ENCODE measurements at regions not wholly inside any gene's neighbourhood (a gene's known extent, or its start where the extent isn't known, plus 50 kb on each side); places are given as distances from the start of the nearest gene placed in this dataset.
A peak's percentile ranks its signal among the peaks of the same experiment; 100 is the strongest.

- intact Hi-C loops (cut with DNase I), result loop anchor here in 5 of 10 donors (5.0 to 10.0 kb wide), 3 partner anchors 66 to 86 kb away; no protein-coding TSS in a partner anchor
- Histone ChIP-seq H3K27ac (no peak overlapping the region), H3K4me3 (no peak overlapping the region), H3K4me1 (peaks cover 0 to 7% (median 0%) of the 10 kb centered on the region in 9 donors), H3K36me3 (no peaks in the 10 kb centered on the region), H3K9me3 (no peaks in the 10 kb centered on the region), H3K27me3 (peaks cover 0 to 5% (median 0%) of the 10 kb centered on the region in 7 donors)
- TF ChIP-seq, protein P1, sequence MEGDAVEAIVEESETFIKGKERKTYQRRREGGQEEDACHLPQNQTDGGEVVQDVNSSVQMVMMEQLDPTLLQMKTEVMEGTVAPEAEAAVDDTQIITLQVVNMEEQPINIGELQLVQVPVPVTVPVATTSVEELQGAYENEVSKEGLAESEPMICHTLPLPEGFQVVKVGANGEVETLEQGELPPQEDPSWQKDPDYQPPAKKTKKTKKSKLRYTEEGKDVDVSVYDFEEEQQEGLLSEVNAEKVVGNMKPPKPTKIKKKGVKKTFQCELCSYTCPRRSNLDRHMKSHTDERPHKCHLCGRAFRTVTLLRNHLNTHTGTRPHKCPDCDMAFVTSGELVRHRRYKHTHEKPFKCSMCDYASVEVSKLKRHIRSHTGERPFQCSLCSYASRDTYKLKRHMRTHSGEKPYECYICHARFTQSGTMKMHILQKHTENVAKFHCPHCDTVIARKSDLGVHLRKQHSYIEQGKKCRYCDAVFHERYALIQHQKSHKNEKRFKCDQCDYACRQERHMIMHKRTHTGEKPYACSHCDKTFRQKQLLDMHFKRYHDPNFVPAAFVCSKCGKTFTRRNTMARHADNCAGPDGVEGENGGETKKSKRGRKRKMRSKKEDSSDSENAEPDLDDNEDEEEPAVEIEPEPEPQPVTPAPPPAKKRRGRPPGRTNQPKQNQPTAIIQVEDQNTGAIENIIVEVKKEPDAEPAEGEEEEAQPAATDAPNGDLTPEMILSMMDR (IDR thresholded peaks at IDR 0.05), result no peak
- DNase-seq (no peak), ATAC-seq (no peak)
- WGBS, 2 donors, result 92 to 95% methylated on average over 1 of the region's 1 CpG
Observed at GRCh38 chr15:92528736-92529135, 126.8 kb downstream of the FAM174B start.

- H3K9me3 ChIP-seq, result no peaks in the 10 kb centered on the region
- H3K36me3 ChIP-seq, result no peaks in the 10 kb centered on the region
- no peaks in the 10 kb centered on the region for H3K27me3 ChIP-seq
- peaks cover 0 to 7% (median 0%) of the 10 kb centered on the region in 9 donors for H3K4me1 ChIP-seq
- intact Hi-C loops (cut with DNase I), result loop anchor here in 5 of 10 donors (2.0 to 10.0 kb wide), 4 partner anchors 68 to 188 kb away; no protein-coding TSS in a partner anchor
- peak; percentile 67 to 97 (median 89) for ATAC-seq
- H3K27ac ChIP-seq, result peak overlapping the region in 2 of 10 donors; percentile 18 to 47
- peak; percentile 17 to 63 for DNase-seq
- WGBS, 2 donors, result 69 to 70% methylated on average over 2 of the region's 2 CpGs
- TF ChIP-seq, protein P1 (IDR thresholded peaks at IDR 0.05), result peak in 1 of 9 donors; percentile 6
- H3K4me3 ChIP-seq, result no peak overlapping the region
Observed at GRCh38 chr15:92527197-92527596, 128.4 kb downstream of the FAM174B start.

DNA sequence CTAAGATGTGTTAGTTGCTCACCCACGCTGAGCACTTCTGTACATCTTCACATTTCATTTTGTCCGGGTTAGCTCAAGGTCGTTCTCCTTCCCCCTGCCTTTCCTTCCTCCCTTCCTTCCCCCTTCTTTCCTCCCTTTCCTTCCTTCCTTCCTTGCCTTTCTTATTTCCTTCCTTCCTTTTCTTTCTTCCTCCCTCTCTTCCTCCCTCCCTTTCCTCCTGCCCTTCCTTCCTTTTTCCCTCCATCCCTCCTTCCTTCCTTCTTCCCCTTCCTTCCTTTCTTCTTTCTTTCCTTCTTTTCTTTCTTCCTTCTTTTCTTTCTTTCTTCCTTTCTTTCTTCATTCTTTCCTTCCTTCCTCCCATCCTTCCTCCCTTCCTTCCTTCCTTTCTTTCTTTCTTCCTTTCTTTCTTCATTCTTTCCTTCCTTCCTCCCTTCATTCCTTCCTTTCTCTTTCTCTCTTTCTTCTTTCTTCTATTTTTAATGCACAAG is 129.8 kb downstream of the FAM174B start:
- DNase-seq (no peak), ATAC-seq (no peak)
- intact Hi-C loops (cut with DNase I), result loop anchor here in 5 of 10 donors (2.0 to 10.0 kb wide), 4 partner anchors 69 to 189 kb away; no protein-coding TSS in a partner anchor

DNA sequence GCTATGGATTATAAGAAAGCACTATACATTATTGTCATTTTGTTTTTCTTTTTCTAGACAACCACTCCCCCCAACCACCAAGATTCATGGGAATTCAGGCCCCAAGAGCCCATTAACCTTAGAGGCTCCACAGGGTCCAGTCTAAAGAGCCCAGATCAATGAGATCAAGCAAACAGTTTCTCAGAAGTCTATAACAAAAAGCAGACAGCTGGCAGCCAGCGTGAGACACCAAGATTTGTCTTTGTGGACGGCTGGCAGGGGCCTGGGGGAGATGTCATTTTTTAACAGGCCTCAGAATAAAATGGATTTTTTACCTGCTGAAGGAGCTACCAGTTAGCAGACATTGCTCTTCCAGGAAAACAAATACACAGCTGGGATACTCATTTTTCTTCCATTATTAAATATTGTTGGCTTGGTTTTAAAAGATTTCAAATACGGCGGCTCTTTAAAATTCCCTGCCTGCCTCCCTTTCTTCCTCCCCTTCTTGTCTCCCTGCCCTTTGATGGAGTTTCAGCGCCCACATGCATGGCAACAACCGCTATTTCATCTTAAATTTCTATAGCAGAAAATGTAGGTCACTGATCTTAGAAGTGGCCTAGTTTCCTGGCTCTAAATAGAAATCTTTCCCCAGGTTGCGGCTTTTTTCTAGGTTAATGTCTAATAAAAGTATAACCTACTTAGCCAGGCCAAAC is 130.6 kb downstream of the FAM174B start:
- WGBS, 2 donors, result 83 to 90% methylated on average over 7 of the region's 7 CpGs
- H3K4me1 ChIP-seq, result peaks cover 0 to 12% (median 3%) of the 10 kb centered on the region in 9 donors
- ATAC-seq (no peak), DNase-seq (no peak)
- TF ChIP-seq, protein P1 (IDR thresholded peaks at IDR 0.05), result no peak
- H3K4me3 ChIP-seq, result no peak overlapping the region
- H3K9me3 ChIP-seq, result no peaks in the 10 kb centered on the region
- H3K27me3 ChIP-seq, result no peaks in the 10 kb centered on the region
- no peak overlapping the region for H3K27ac ChIP-seq
- no peaks in the 10 kb centered on the region for H3K36me3 ChIP-seq
- intact Hi-C loops (cut with DNase I), result loop anchor here in 7 of 10 donors (5.0 to 10.0 kb wide), 6 partner anchors 70 to 192 kb away; no protein-coding TSS in a partner anchor

More for the DNA sequence above, 129.8 kb downstream of the FAM174B start:
- TF ChIP-seq, protein P1 (IDR thresholded peaks at IDR 0.05), result no peak
- Histone ChIP-seq H3K27ac (no peak overlapping the region), H3K36me3 (no peaks in the 10 kb centered on the region), H3K9me3 (no peaks in the 10 kb centered on the region), H3K4me1 (peaks cover 0 to 12% (median 3%) of the 10 kb centered on the region in 9 donors), H3K4me3 (no peak overlapping the region), H3K27me3 (no peaks in the 10 kb centered on the region)
- 43 to 51% methylated on average over 3 of the region's 3 CpGs for WGBS, 2 donors
